ENCODE measurements at regions not wholly inside any gene's neighbourhood (a gene's known extent, or its start where the extent isn't known, plus 50 kb on each side); places are given as distances from the start of the nearest gene placed in this dataset.

DNA sequence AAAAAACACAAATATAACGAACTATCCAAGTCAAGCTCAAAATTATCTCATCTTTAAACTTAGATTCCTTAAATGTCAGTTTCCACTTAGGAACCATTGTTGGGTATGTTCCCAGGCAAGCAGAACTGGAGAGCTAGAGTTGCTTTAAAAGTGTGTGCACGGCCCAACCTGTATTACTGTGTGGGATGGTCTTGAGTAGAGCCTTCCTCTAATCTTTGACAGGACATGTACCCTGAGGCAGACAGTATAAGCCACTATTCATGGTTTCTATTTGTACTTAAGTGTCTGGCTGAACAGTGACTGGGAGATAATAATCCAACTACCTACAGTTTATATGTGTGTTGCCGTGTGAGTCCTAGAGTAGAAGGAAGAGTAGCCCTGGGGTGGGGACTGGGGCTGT lies 239.7 kb downstream of the GPD2 start:
- FAIRE-seq (no peak), DNase-seq (ENCODE audit: low read depth, low spot score) (no peak)
- Histone ChIP-seq H3K27ac (ENCODE audit: insufficient read depth, low read depth, low read length) (no peak overlapping the region), H3K4me2 (ENCODE audit: insufficient read depth, low read length) (no peak overlapping the region), H3K27me3 (ENCODE audit: control insufficient read depth in 2 of 2, insufficient read depth in 2 of 2, low read length in 2 of 2) (no peaks in the 10 kb centered on the region), H3K4me1 (ENCODE audit: control insufficient read depth, extremely low read depth, insufficient read depth, low read length) (no peaks in the 10 kb centered on the region), H3K36me3 (ENCODE audit: control insufficient read depth in 2 of 2, extremely low read depth in 1 of 2, insufficient read depth in 2 of 2, low read length in 2 of 2) (no peaks in the 10 kb centered on the region), H3K9me1 (replicated peaks; ENCODE audit: control insufficient read depth, extremely low read depth, insufficient read depth, low read length) (no peaks in the 10 kb centered on the region), H4K20me1 (replicated peaks; ENCODE audit: control insufficient read depth, extremely low read depth, insufficient read depth, low read length) (no peaks in the 10 kb centered on the region), H2AFZ (ENCODE audit: low read depth, low read length) (no peak overlapping the region), H3K4me3 (replicated peaks in 1 of 3; ENCODE audit: insufficient read depth in 1 of 3, low read depth in 1 of 3, low read length in 3 of 3) (no peak overlapping the region), H3K9me3 (replicated peaks; ENCODE audit: control insufficient read depth, insufficient read depth, low read length) (no peaks in the 10 kb centered on the region), H3K79me2 (ENCODE audit: control insufficient read depth, insufficient read depth, low read length) (no peaks in the 10 kb centered on the region), H3K9ac (replicated peaks; ENCODE audit: extremely low read depth, insufficient read depth, low read length) (no peak overlapping the region)
- ChIA-PET CTCF (interaction anchor here (0.9 kb wide), 1 partner anchor 27 kb away, joined by 3 read pairs; no protein-coding TSS in a partner anchor), POLR2A (no interaction called here)
- intact Hi-C loops (cut with micrococcal nuclease) (no loop called here), dilution Hi-C loops (cut with MboI; ENCODE audit: extremely low pct_ligation_motif_present, low sequenced_read_pairs) (no loop called here)
- TF ChIP-seq POLR2AphosphoS5 (IDR thresholded peaks at IDR 0.05; ENCODE audit: insufficient read depth, low read depth, low read length) (no peak), GATA2 (IDR thresholded peaks at IDR 0.05; ENCODE audit: insufficient read depth, insufficient read length, low read depth, low read length) (no peak), POLR2A (IDR thresholded peaks at IDR 0.05; ENCODE audit: low read depth, low read length) (no peak), JUN (IDR thresholded peaks at IDR 0.05; ENCODE audit: borderline replicate concordance, insufficient read depth, insufficient read length, low read depth) (no peak), FOS (IDR thresholded peaks at IDR 0.05; ENCODE audit: borderline replicate concordance, insufficient read depth, low read length) (no peak), MYC (IDR thresholded peaks at IDR 0.05; ENCODE audit: low read depth, low read length) (no peak)
- TF ChIP-seq, protein P1, sequence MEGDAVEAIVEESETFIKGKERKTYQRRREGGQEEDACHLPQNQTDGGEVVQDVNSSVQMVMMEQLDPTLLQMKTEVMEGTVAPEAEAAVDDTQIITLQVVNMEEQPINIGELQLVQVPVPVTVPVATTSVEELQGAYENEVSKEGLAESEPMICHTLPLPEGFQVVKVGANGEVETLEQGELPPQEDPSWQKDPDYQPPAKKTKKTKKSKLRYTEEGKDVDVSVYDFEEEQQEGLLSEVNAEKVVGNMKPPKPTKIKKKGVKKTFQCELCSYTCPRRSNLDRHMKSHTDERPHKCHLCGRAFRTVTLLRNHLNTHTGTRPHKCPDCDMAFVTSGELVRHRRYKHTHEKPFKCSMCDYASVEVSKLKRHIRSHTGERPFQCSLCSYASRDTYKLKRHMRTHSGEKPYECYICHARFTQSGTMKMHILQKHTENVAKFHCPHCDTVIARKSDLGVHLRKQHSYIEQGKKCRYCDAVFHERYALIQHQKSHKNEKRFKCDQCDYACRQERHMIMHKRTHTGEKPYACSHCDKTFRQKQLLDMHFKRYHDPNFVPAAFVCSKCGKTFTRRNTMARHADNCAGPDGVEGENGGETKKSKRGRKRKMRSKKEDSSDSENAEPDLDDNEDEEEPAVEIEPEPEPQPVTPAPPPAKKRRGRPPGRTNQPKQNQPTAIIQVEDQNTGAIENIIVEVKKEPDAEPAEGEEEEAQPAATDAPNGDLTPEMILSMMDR (IDR thresholded peaks at IDR 0.05; ENCODE audit: extremely low read depth in 1 of 2, insufficient read depth in 1 of 2, low read depth in 1 of 2, low read length in 2 of 2) = no peak
- TF ChIP-seq, protein P2, sequence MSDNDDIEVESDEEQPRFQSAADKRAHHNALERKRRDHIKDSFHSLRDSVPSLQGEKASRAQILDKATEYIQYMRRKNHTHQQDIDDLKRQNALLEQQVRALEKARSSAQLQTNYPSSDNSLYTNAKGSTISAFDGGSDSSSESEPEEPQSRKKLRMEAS (IDR thresholded peaks at IDR 0.05; ENCODE audit: insufficient read depth, insufficient read length) = no peak
- no TSS peak for BruUV-seq (replicated peaks)

All from endothelial cell of umbilical vein (primary cell).